ENCODE measurements at regions not wholly inside any gene's neighbourhood (a gene's known extent, or its start where the extent isn't known, plus 50 kb on each side); places are given as distances from the start of the nearest gene placed in this dataset.
A peak's percentile ranks its signal among the peaks of the same experiment; 100 is the strongest.

DNA sequence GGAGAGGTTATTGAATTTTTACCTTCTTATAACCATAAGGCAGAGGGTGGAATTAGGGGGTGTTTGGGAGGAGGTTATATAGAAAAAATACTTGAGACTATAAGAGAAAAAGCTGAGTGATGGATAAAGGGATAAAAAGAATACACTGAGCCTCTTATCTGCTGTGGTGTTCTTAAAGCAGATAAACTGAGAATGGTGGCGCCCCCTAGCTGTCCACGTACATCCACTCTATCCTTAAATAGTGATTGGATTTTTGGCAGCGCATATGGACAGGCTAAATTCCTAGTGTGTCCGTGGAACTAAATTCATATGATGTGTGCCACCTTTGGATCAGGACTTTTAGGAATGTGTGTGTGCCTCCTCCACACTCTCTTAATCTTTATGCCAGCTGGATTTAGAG is 121.1 kb downstream of the OXSM start:
- CTCF ChIA-PET, result interaction anchor here (0.6 to 2.1 kb wide), 9 partner anchors 8 to 1921 kb away, joined by 3 to 7 read pairs (median 3); no protein-coding TSS in a partner anchor
- RAD21 ChIA-PET (ENCODE audit: unreplicated experiment), result interaction anchor here (1.2 kb wide), 1 partner anchor 263 kb away, joined by 4 read pairs; no protein-coding TSS in a partner anchor
- WGBS (ENCODE audit: insufficient coverage, insufficient replicate concordance, low lambda C conversion rate, missing lambda C conversion rate), result 1% methylated on average over 4 of the region's 4 CpGs
- no peaks in the 10 kb centered on the region for H4K20me1 ChIP-seq (ENCODE audit: control insufficient read depth, insufficient read depth)
- in situ Hi-C loops (cut with MboI) (no loop called here), intact Hi-C loops (cut with micrococcal nuclease; ENCODE audit: unreplicated experiment) (no loop called here)
- no peaks in the 10 kb centered on the region for H3K27me3 ChIP-seq (replicated peaks in 1 of 2; ENCODE audit: control insufficient read depth in 2 of 2, insufficient read depth in 2 of 2, low read length in 1 of 2)
- BruUV-seq (replicated peaks), result no TSS peak
- no peaks in the 10 kb centered on the region for H3K36me3 ChIP-seq (ENCODE audit: control insufficient read depth in 2 of 2, insufficient read depth in 2 of 2, low read length in 1 of 2)
- TF ChIP-seq SMC3 (IDR thresholded peaks at IDR 0.05; ENCODE audit: borderline replicate concordance, low read length) (peak; percentile 47), LARP7 (IDR thresholded peaks at IDR 0.05) (no peak), RAD21 (IDR thresholded peaks at IDR 0.05; ENCODE audit: insufficient read depth, low read depth, low read length) (peak; percentile 41)
- TF ChIP-seq, protein P1, sequence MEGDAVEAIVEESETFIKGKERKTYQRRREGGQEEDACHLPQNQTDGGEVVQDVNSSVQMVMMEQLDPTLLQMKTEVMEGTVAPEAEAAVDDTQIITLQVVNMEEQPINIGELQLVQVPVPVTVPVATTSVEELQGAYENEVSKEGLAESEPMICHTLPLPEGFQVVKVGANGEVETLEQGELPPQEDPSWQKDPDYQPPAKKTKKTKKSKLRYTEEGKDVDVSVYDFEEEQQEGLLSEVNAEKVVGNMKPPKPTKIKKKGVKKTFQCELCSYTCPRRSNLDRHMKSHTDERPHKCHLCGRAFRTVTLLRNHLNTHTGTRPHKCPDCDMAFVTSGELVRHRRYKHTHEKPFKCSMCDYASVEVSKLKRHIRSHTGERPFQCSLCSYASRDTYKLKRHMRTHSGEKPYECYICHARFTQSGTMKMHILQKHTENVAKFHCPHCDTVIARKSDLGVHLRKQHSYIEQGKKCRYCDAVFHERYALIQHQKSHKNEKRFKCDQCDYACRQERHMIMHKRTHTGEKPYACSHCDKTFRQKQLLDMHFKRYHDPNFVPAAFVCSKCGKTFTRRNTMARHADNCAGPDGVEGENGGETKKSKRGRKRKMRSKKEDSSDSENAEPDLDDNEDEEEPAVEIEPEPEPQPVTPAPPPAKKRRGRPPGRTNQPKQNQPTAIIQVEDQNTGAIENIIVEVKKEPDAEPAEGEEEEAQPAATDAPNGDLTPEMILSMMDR (IDR thresholded peaks at IDR 0.05 in 2 of 3, conservative IDR thresholded peaks at IDR 0.05 in 1 of 3; ENCODE audit: control insufficient read depth in 2 of 3, extremely low read depth in 1 of 3, insufficient read depth in 1 of 3, low read depth in 3 of 3, low read length in 3 of 3), result peak; percentile 41 to 50 (median 46)
- H3K9ac ChIP-seq (ENCODE audit: control insufficient read depth, insufficient read depth, low read length), result no peak overlapping the region
- ATAC-seq (peak; percentile 77), FAIRE-seq (no peak), DNase-seq (ENCODE audit: low read depth, low spot score) (no peak)
- no peak overlapping the region for H3K4me2 ChIP-seq (ENCODE audit: control insufficient read depth, insufficient read depth)
- no peak overlapping the region for H2AFZ ChIP-seq (ENCODE audit: control insufficient read depth, low read depth, low read length)
- no peak overlapping the region for H3K27ac ChIP-seq (ENCODE audit: control insufficient read depth, insufficient read depth)
- no peaks in the 10 kb centered on the region for H3K9me3 ChIP-seq (replicated peaks; ENCODE audit: control insufficient read depth, insufficient read depth, low read length)
- no peaks in the 10 kb centered on the region for H3K79me2 ChIP-seq (ENCODE audit: control insufficient read depth, insufficient read depth, low read length)
- H3K4me3 ChIP-seq, result no peak overlapping the region
- POLR2A ChIA-PET, result no interaction called here
- SMC1A ChIA-PET (ENCODE audit: uncharacterized antibody, unreplicated experiment), result interaction anchor here (1.4 kb wide), 1 partner anchor 263 kb away, joined by 4 read pairs; no protein-coding TSS in a partner anchor
- H3K4me1 ChIP-seq (ENCODE audit: control insufficient read depth, insufficient read depth, low read length), result no peaks in the 10 kb centered on the region
